Ishikawa (cell line): ENCODE measurements at regions not wholly inside any gene's neighbourhood (a gene's known extent, or its start where the extent isn't known, plus 50 kb on each side); places are given as distances from the start of the nearest gene placed in this dataset.

Experiments
- CEBPB ChIP-seq: IDR thresholded peaks from 2 replicates; pipeline ENCODE4 v1.6.1; 2012
- CREB1 ChIP-seq: IDR thresholded peaks from 2 replicates; pipeline ENCODE4 v1.6.1; 2012; ENCODE audit warnings: low read depth
- EGR1 ChIP-seq: IDR thresholded peaks from 2 replicates; pipeline ENCODE4 v1.6.1; 2012
- EP300 ChIP-seq: IDR thresholded peaks from 2 replicates; pipeline ENCODE4 v1.6.1; 2012; ENCODE audit warnings: borderline replicate concordance
- FOXM1 ChIP-seq: IDR thresholded peaks from 2 replicates; pipeline ENCODE4 v1.6.1; 2012; ENCODE audit warnings: low read depth, borderline replicate concordance
- NFIC ChIP-seq: IDR thresholded peaks from 2 replicates; pipeline ENCODE4 v1.6.1; 2012
- RAD21 ChIP-seq: IDR thresholded peaks from 2 replicates; pipeline ENCODE4 v1.6.1; 2012; ENCODE audit warnings: low read depth
- TAF1 ChIP-seq: IDR thresholded peaks from 2 replicates; pipeline ENCODE4 v1.6.1; 2012; ENCODE audit warnings: low read depth, mild to moderate bottlenecking
- TCF12 ChIP-seq: IDR thresholded peaks from 2 replicates; pipeline ENCODE4 v1.6.1; 2012; ENCODE audit warnings: low read depth
- TEAD4 ChIP-seq: IDR thresholded peaks from 2 replicates; pipeline ENCODE4 v1.6.1; 2012
- YY1 ChIP-seq: IDR thresholded peaks from 2 replicates; pipeline ENCODE4 v1.6.1; 2012; ENCODE audit warnings: low read depth
- ZBTB7A ChIP-seq: IDR thresholded peaks from 2 replicates; pipeline ENCODE4 v1.6.1; 2012; ENCODE audit warnings: low read depth
- TF ChIP-seq, protein P1 (sequence below): IDR thresholded peaks from 2 replicates; pipeline ENCODE4 v1.6.1; 2012
- TF ChIP-seq, protein P2 (sequence below): IDR thresholded peaks from 2 replicates; pipeline ENCODE4 v1.6.1; 2012; ENCODE audit warnings: low read depth, mild to moderate bottlenecking
- TF ChIP-seq, protein P3 (sequence below): IDR thresholded peaks from 2 replicates; pipeline ENCODE4 v1.6.1; 2012

DNA sequence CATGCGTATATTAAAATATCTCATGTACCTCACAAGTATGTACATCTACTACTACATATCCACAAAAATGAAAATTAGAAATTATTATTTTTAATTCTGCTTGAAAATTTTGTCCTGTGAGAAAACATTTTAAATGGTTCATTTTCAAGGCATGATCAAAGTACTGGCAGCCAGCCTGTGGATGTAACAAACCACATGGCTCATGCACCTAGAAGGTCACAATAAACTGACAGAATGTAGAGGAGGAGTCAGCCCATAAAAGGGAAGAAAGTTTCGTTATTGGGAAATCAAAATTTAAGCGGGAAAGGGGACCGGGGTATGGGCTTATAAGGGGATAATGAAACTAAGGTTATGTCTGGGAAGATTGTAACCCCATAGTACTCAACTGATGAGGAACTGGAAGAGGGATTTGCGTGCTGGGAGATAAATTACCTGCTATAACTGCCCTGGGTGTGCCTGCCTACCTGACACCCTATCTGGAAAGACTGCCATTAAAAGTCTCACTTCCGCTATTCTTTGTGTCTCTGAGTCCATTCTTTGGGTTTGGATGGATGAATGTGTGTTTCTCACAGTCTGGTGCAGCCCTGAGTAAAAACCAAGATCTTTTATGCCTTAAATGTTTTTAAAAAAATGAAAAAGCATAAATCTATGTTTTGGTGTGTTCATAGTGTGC, 62.2 kb upstream of the PCED1B start:
- TF ChIP-seq, protein P1, sequence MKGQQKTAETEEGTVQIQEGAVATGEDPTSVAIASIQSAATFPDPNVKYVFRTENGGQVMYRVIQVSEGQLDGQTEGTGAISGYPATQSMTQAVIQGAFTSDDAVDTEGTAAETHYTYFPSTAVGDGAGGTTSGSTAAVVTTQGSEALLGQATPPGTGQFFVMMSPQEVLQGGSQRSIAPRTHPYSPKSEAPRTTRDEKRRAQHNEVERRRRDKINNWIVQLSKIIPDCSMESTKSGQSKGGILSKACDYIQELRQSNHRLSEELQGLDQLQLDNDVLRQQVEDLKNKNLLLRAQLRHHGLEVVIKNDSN = no peak
- TF ChIP-seq RAD21 = no peak
- TF ChIP-seq, protein P2, sequence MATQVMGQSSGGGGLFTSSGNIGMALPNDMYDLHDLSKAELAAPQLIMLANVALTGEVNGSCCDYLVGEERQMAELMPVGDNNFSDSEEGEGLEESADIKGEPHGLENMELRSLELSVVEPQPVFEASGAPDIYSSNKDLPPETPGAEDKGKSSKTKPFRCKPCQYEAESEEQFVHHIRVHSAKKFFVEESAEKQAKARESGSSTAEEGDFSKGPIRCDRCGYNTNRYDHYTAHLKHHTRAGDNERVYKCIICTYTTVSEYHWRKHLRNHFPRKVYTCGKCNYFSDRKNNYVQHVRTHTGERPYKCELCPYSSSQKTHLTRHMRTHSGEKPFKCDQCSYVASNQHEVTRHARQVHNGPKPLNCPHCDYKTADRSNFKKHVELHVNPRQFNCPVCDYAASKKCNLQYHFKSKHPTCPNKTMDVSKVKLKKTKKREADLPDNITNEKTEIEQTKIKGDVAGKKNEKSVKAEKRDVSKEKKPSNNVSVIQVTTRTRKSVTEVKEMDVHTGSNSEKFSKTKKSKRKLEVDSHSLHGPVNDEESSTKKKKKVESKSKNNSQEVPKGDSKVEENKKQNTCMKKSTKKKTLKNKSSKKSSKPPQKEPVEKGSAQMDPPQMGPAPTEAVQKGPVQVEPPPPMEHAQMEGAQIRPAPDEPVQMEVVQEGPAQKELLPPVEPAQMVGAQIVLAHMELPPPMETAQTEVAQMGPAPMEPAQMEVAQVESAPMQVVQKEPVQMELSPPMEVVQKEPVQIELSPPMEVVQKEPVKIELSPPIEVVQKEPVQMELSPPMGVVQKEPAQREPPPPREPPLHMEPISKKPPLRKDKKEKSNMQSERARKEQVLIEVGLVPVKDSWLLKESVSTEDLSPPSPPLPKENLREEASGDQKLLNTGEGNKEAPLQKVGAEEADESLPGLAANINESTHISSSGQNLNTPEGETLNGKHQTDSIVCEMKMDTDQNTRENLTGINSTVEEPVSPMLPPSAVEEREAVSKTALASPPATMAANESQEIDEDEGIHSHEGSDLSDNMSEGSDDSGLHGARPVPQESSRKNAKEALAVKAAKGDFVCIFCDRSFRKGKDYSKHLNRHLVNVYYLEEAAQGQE = no peak

DNA sequence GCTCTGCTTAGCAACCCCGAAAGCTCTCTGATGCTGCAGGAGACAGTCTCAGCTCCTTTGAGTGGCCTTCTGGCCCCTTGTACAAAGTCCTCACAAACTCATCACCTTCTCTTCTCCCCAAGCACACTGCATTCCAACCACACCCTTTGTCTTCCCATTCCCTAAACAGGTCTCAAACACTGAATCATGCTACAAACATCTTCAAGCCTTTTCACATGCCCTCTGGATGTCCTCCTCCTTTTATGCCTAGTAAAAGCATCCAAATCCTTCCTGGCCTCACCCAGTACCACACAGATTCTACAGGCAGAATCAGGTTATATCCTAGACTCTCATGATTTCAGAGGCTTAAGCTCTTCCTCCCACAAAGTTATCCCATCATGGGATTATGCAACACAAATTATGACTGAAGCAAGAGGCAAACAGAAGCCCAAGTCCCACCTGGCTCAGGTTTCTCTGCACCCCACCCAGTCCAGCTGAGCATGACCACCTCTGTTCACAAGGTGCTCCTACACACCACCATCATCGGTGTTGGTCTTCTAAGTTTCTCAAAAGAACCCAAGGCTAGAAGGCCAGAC, 61.4 kb upstream of the PCED1B start:
- TF ChIP-seq TEAD4 (peak; percentile 22; the same call in 1 of the 2 replicates), EP300 (no peak), CEBPB (no peak)

DNA sequence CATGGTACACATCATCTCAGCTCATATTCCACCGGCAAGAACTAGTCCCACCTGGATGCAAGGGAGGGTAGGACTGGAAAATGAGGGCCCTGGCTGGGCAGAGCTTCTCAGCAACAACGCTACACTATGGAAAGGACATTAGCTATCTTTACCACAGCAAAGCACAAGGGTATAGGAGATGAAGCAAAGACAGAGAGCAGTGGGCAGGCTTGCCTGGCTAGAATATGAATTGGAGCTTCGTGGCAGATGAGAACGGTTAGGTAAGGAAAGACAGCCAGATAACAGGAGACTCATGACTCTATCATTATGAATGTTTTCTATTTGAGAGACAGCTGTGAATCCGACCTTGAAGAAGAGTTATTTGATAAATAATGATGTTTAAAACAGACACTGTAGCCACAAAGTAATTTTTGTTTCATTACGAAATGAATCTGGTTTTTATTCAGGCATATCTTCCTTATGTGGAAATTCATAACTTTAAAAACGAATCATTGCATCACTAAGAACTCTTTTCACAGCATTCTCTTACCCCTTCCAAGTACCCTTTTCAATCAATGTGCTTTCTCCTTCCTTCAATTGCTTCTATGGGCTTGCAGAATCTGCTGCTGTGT, 59.1 kb upstream of the PCED1B start:
- TF ChIP-seq, protein P1 = no peak
- TF ChIP-seq CREB1 = no peak
- TF ChIP-seq TAF1 = no peak
- TF ChIP-seq RAD21 = no peak
- TF ChIP-seq TEAD4 = no peak
- TF ChIP-seq EGR1 = no peak
- TF ChIP-seq, protein P3, sequence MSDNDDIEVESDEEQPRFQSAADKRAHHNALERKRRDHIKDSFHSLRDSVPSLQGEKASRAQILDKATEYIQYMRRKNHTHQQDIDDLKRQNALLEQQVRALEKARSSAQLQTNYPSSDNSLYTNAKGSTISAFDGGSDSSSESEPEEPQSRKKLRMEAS = no peak
- no peak for TF ChIP-seq FOXM1
- TF ChIP-seq ZBTB7A = no peak
- TF ChIP-seq, protein P2 = no peak
- no peak for TF ChIP-seq YY1

DNA sequence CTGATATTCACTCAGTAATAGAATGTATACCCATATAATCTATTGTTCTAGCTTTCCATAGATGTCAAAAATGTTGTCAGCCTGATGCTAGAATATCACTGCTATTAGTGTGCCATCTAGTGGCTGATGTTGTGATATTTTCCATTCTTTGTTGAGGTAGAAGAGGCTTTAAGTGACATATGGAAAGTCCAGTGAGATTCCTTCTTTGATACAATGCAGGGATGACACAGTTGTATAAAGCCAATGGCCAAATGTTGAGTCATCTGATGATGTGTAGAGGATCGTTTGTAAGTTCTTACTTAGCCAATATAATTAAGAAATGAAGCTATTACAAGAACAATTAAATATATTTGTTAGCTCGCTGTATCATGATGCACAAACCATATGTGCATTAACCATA, 58.1 kb upstream of the PCED1B start:
- peak; percentile 94 for TF ChIP-seq RAD21
- TF ChIP-seq TCF12 = no peak

DNA sequence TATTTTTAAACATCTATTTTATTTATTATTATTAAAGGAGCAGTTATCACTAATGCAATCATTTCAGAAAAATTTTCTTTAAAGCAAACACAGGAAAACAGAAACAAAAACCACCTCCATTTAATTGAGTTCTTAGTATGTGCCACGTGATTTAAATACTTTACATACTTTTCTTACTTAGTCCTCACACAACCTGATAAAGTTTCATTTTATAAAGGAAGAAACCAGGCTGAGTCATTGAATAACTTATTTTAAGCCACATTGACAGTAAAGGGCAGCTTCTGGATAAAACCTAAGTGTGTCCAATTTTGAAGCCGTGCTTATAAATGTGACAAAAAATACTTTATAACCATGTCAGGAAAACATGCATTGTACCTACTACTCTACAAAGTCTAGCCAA, 57.1 kb upstream of the PCED1B start:
- TF ChIP-seq, protein P1 = peak; percentile 66
- TF ChIP-seq EGR1 (no peak), NFIC (no peak), TAF1 (no peak)

DNA sequence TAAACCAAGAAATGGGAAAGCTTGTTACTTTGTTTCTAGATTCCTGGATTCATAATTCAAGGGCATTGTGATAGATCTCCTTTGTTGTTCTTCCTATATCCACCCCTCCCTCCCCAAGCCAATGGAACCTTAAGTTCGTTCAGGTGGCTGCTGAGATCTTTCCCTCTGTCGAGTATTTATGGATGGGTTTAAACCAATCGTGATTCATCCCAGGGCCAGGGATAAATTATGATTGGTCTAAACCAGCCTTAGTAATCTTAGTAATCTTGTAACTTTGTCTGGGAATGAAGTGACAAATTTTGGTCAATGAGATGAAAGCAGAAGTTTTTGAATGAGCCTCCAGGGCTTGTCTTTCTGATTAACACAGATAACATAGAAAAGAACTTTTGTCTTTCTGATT, 56.1 kb upstream of the PCED1B start:
- TF ChIP-seq EP300 (no peak), YY1 (no peak), RAD21 (no peak), TAF1 (no peak), FOXM1 (no peak), CREB1 (no peak), ZBTB7A (no peak), TEAD4 (no peak), TCF12 (no peak), CEBPB (no peak), EGR1 (no peak), NFIC (no peak)
- TF ChIP-seq, protein P2 = no peak
- TF ChIP-seq, protein P3 = no peak
- TF ChIP-seq, protein P1 = no peak
